ENCODE measurements at regions not wholly inside any gene's neighbourhood (a gene's known extent, or its start where the extent isn't known, plus 50 kb on each side); places are given as distances from the start of the nearest gene placed in this dataset.

DNA sequence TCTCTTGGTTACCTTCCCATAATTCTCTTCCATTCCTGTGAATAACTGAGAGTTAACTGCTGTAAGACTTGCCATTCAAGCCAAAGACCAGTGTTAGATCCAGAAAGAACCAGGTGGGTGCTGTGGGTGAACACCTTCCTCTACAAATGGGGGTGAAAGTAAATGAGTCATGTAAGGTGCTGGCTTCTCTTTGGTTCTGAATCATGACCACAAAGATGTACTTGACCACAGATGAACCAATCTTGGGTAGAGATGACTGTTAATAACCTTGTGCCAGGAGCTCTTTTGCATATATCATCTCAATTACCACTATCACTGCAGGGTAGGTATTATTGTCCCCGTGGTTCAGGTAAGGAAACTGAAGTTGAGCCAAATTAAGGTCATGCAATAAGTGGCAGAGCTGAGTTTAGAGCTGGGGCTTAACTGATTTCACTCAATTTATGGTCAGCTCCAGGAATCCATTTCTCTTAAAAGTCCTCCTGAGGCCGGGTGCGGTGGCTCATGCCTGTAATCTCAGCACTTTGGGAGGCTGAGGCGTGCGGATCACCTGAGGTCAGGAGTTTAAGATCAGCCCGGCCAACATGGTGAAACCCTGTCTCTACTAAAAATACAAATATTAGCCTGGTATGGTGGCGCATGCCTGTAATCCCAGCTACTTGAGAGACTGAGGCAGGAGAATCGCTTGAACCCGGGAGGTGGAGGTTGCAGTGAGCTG, 244.9 kb upstream of the CXCR4 start:
- no peak for DNase-seq (ENCODE audit: low spot score in 2 of 2)
- WGBS, result 89% methylated on average over 9 of the region's 9 CpGs

DNA sequence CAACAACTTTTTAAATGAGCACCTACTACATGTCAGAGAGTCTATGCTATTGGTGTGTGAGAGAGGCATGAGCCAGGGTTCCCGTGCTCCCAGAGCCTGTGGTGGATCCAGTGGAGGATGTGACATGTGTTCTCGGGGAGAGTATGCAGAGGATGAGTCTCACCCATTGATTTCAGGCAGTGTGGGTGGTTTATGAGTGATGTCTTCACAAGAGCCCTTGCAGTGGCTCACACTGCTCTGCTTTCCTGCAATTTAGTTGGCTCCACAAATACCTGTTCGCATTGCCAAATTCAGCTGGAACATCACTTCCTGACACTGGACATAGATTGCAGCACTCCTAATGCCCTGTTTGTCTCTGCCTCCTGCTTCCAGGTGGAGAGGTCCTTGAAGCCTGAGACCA, 243.6 kb upstream of the CXCR4 start:
- no peak overlapping the region for H3K4me3 ChIP-seq
- TF ChIP-seq, protein P1, sequence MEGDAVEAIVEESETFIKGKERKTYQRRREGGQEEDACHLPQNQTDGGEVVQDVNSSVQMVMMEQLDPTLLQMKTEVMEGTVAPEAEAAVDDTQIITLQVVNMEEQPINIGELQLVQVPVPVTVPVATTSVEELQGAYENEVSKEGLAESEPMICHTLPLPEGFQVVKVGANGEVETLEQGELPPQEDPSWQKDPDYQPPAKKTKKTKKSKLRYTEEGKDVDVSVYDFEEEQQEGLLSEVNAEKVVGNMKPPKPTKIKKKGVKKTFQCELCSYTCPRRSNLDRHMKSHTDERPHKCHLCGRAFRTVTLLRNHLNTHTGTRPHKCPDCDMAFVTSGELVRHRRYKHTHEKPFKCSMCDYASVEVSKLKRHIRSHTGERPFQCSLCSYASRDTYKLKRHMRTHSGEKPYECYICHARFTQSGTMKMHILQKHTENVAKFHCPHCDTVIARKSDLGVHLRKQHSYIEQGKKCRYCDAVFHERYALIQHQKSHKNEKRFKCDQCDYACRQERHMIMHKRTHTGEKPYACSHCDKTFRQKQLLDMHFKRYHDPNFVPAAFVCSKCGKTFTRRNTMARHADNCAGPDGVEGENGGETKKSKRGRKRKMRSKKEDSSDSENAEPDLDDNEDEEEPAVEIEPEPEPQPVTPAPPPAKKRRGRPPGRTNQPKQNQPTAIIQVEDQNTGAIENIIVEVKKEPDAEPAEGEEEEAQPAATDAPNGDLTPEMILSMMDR (IDR thresholded peaks at IDR 0.05), result no peak
- TF ChIP-seq POLR2A (IDR thresholded peaks at IDR 0.05) (no peak), POLR2AphosphoS5 (IDR thresholded peaks at IDR 0.05) (no peak), EP300 (IDR thresholded peaks at IDR 0.05) (no peak)
- DNase-seq (ENCODE audit: low spot score in 2 of 2), result no peak
- no peaks in the 10 kb centered on the region for H3K36me3 ChIP-seq
- no peak overlapping the region for H3K27ac ChIP-seq
- 94% methylated on average over 2 of the region's 3 CpGs for WGBS
- H3K9me3 ChIP-seq, result no peaks in the 10 kb centered on the region
- H3K4me1 ChIP-seq, result no peaks in the 10 kb centered on the region
- no peaks in the 10 kb centered on the region for H3K27me3 ChIP-seq

More for the DNA sequence above, 244.9 kb upstream of the CXCR4 start:
- Histone ChIP-seq H3K36me3 (no peaks in the 10 kb centered on the region), H3K9me3 (no peaks in the 10 kb centered on the region), H3K4me3 (no peak overlapping the region), H3K27ac (no peak overlapping the region), H3K4me1 (no peaks in the 10 kb centered on the region), H3K27me3 (no peaks in the 10 kb centered on the region)
- TF ChIP-seq, protein P1 (IDR thresholded peaks at IDR 0.05), result no peak
- TF ChIP-seq EP300 (IDR thresholded peaks at IDR 0.05) (no peak), POLR2AphosphoS5 (IDR thresholded peaks at IDR 0.05) (no peak), POLR2A (IDR thresholded peaks at IDR 0.05) (no peak)

DNA sequence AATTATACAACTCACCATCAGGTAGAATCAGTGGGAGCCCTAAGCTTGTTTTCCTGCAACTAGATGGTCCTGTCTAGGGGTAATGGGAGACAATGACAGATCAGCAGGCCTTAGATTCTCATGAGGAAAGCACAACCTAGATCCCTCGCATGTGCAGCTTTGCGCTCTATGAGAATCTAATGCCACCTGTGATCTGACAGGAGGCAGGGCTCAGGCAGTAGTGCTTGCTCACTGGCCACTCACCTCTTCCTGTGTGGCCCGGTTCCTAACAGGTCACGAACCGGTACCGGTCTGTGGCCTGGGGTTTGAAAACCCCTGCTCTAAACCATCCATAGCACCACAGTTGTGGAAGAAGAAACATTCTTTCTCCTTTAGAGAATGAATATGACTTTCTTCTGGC, 242.8 kb upstream of the CXCR4 start:
- no peak overlapping the region for H3K4me3 ChIP-seq
- H3K4me1 ChIP-seq, result no peaks in the 10 kb centered on the region
- DNase-seq (ENCODE audit: low spot score in 2 of 2), result no peak
- no peak overlapping the region for H3K27ac ChIP-seq
- WGBS, result 88% methylated on average over 4 of the region's 6 CpGs
- H3K36me3 ChIP-seq, result no peaks in the 10 kb centered on the region
- H3K9me3 ChIP-seq, result no peaks in the 10 kb centered on the region
- TF ChIP-seq, protein P1 (IDR thresholded peaks at IDR 0.05), result no peak
- TF ChIP-seq POLR2A (IDR thresholded peaks at IDR 0.05), result no peak
- no peak for TF ChIP-seq EP300 (IDR thresholded peaks at IDR 0.05)
- no peak for TF ChIP-seq POLR2AphosphoS5 (IDR thresholded peaks at IDR 0.05)
- H3K27me3 ChIP-seq, result no peaks in the 10 kb centered on the region

DNA sequence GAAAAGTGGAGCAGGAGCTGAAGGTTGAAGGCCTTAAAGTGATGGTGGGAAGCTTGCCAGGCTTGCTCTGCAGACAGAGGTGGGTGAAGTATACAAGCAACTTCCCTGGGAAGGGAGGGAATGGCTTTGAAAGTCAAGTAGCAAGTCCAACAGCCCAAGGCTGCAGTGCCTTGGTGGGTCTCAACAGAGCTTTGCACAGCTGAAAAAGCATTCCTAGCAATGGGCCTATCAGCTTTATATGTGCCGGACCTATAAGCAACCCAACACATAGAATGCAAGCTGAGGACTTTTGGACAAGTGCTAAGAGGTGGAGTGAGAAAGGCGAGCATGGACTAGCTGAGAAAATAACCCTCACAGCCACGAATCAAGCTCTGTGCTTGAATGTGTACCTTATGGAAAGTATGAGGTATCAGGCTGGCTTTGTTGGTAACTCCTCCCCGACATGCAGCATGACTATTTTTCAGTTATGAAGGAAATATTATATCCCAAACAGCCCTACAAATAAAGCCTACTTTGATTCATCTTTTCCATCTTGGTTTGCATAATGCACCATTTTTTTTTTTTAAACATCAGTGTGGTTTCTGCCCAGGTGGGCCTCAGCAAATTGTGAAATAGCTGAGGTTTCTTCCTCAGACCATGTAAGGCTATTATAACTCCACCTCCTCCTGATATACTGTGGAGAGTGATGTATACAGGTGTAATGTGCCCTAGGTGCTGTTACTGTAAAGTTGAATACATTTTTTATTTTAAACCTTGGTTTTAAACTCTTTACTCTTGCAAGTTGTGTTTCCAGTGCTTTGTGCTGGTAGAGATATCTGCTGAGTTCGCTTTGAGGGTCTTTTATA, 241.4 kb upstream of the CXCR4 start:
- H3K27ac ChIP-seq, result no peak overlapping the region
- no peak for DNase-seq (ENCODE audit: low spot score in 2 of 2)
- WGBS, result 80% methylated on average over 5 of the region's 5 CpGs
- H3K4me1 ChIP-seq, result no peaks in the 10 kb centered on the region
- H3K9me3 ChIP-seq, result no peaks in the 10 kb centered on the region
- H3K27me3 ChIP-seq, result no peaks in the 10 kb centered on the region
- no peaks in the 10 kb centered on the region for H3K36me3 ChIP-seq
- no peak overlapping the region for H3K4me3 ChIP-seq
- TF ChIP-seq, protein P1 (IDR thresholded peaks at IDR 0.05), result no peak
- TF ChIP-seq POLR2A (IDR thresholded peaks at IDR 0.05) (no peak), EP300 (IDR thresholded peaks at IDR 0.05) (no peak), POLR2AphosphoS5 (IDR thresholded peaks at IDR 0.05) (no peak)

DNA sequence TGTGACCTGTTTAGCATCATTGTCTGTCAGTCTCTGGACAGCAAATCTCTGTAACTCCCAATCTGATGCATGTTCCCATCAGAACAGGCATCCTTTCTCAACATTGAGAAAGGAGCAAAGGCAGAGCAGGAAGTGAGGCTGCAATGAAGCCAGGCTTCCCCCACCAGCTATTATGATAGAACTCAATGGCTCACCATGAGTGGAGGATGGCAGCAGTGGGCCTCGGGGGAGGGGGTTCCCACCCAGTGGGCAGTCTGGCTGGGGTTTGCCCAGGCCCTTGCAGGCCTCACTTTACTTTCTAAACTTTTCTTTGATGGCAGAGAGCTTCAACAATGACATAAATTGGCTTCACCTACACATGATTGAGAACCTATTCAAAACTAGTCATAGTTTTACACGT, 240.6 kb upstream of the CXCR4 start:
- H3K4me1 ChIP-seq, result no peaks in the 10 kb centered on the region
- H3K27ac ChIP-seq, result no peak overlapping the region
- H3K9me3 ChIP-seq, result no peaks in the 10 kb centered on the region
- H3K4me3 ChIP-seq, result no peak overlapping the region
- TF ChIP-seq POLR2A (IDR thresholded peaks at IDR 0.05) (no peak), EP300 (IDR thresholded peaks at IDR 0.05) (no peak), POLR2AphosphoS5 (IDR thresholded peaks at IDR 0.05) (no peak)
- TF ChIP-seq, protein P1 (IDR thresholded peaks at IDR 0.05), result no peak
- 93% methylated on average over 2 of the region's 2 CpGs for WGBS
- no peaks in the 10 kb centered on the region for H3K27me3 ChIP-seq
- DNase-seq (ENCODE audit: low spot score in 2 of 2), result no peak
- H3K36me3 ChIP-seq, result no peaks in the 10 kb centered on the region
